HPDE6-E6E7 (cell line): ENCODE measurements at regions not wholly inside any gene's neighbourhood (a gene's known extent, or its start where the extent isn't known, plus 50 kb on each side); places are given as distances from the start of the nearest gene placed in this dataset.

Experiments
- DNase-seq: peaks from one replicate; pipeline ENCODE4 v3.0.0; 2011; ENCODE audit warnings: missing footprints; ENCODE audit errors: extremely low spot score

DNA sequence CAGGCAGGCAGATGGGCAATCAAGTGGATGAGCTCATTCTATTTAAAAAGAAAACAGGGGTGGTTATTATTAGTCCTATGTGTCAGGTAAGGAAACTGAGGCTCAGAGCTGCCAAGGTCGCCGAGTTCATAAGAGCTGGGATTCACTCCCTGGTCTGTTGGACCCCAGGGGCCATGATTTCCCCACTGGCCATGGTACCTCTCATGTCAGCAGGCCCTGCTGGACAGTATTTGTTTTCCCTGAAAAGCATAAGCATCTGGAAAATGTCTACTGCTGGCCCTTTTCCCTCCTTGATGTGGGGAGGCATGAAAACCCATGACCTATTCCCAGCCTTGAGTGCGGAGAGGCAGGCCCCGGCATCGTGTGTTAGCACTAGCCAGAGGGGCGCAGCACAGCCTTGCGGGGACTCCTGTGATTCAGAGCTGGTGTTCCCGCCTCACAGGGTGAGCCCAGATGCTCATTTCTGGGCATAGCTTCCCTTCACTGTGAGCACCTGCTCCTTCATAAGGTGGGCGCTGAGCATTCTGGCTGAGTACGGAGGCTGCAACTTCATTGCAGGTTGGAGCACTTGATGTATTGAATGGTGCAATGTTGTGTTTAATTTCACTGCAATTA, 617.5 kb downstream of the PTPRU start:
- DNase-seq, result no peak

DNA sequence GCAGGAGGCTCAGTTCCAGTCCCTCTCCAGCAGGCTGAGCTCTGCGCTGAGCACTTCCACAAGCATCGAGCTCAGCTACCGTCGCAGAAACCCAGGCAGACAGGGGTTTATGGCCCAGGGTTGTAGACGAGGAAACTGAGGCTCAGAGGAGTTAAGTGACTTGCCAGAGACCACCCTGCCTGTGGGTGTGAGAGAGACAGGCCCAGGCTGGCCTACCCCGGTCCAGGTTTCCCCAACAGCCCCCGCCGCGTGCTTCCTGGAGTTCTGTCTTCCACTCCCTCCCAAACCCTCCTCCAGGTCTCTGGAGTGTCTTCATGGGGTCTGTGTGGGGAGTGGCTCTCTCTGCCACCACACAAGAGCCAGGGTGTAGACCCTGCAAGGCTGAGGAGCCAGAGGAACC, 615.9 kb downstream of the PTPRU start:
- DNase-seq, result no peak

DNA sequence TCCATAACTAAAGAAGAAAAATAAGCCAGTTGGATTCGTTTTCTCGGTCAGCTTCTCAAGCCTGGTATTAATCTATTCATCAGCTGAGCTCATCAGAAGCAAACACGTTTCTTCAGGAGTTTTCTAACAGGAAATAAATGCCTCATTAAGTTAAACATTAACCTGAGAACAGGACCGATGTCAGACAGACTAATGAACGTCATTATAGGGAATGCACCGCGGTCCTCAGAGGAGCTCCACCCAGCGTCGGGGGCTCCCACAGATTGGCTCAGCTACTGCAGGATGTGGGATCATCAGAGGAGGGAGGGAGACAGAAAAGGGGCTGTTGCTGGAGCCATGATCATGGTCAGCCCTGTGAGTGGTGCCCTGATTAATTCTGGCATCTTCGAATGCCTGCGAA, 615.4 kb downstream of the PTPRU start:
- DNase-seq, result no peak

DNA sequence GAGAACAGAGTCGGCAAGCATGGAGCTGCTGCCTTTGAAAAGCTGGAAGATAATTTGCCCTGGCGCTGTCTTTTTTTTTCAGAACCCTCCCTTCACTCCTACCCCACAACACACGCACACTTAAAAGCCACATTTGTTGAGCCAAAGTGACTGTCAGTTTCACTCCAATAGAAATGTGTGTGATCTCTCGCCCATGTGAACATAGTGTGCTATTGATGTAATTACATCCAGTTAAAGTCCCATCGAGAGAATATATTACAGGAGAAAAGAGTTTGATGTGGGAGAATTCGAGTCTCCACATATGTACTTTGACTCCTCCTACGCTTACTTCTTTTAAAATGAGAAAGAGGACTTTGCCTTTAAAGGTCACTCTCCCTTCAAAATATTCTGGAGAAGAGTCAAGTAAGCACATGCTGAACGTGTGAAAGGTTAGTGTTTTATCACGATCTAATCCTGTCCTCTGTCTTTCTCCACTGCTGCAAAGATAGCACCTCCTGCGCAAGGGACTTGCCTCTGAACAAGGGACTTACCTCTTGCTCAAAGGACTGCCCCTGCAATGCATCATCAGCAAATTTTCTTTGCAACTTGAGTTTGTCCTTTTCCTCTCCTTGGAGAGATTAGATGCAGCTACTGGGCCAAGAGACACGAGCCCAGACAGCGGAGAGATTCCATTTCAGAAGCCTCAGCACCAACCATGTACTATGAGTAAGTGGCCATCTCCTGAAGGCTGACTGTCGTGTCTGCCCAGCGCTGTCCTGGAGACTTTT, 613.9 kb downstream of the PTPRU start:
- DNase-seq, result no peak

DNA sequence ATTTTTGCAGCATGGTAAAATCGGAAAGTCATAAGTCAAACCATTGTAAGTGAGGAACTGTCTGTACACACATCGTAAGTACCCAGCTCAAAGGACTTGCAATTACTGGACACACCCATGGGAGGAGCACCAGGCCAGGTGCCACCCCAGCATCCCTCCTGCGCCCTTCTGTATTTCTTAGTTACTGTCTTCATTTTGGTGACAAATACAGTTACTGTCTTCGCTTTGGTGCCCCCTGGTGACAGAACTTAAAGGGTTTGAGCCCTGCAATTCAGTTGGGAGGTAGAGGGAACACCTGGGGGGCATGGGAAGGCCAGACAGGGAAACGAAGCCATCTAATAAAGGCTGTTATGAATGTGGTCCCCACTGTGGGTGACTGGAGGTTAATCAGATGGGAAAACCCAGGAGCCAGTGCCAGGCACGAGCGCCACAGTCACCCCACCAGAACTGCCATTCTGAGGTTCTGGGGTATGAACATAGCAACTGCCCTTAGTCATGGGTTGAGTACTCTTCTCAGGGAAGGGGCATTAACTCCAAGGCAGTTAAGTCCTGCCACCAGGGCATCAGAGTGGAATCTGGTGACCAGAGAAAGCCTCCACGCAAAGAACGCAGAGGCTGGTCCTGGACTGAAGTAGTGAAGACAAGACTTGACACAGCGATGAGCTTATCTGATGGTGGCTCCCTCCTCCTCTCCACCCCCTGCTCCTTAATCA, 612.9 kb downstream of the PTPRU start:
- peak; percentile 10 for DNase-seq

DNA sequence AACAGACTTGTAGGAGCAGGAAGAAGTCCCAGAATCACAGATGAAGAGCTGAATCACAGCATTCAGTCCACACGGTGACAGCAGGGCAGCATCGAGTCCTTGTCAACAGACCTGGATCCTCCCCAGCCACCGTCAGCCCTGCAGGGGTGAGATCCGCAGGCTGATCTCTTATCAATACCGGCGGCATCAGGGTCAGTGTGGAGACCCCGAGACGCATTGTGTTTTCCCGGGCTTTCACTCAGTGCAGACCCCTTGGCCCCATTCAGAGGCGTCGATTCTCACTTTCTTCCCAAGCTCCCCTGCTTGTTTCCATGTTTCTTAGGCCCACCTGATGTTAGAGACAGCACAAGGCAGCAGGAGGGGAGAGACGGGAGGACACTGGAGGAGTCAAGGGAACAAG, 609.6 kb downstream of the PTPRU start:
- DNase-seq, result no peak

DNA sequence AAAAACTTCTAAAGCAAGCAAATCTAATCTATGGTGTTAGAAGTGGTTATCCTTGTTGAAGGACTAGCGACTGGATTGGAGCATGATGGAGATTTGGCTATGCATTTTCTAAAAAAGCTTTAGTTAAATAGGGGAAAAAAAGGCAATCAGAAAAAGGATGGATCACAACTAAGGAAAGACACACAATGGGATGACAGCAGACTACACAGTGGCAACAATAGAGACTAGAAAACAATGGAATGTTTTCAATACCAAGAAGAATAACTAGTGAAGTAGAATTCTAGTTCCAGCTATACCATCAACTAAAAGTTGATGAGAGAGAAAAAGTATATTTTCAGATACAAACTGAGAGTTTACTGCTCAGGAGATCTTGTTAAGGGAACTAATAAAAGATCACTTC, 605.8 kb downstream of the PTPRU start:
- no peak for DNase-seq

DNA sequence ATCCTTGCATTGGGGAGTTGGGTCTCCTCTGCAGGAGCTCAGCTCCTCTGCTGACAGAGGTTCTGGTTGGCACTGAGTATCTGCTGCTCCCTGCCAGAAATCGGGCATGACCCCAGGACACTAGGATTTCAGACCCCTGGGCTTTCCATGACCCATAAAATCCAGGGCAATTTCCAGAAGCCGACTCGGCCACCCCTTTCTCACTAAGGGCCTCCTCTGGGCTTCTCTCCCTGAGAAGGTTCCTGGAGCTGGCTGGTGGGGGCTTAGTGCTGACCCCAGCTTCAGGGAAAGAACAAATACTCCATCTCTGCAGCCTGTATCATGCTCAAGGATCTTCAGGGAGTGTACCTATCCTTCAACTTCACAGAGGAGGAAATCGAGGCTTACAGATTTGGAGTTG, 603.4 kb downstream of the PTPRU start:
- DNase-seq, result no peak

DNA sequence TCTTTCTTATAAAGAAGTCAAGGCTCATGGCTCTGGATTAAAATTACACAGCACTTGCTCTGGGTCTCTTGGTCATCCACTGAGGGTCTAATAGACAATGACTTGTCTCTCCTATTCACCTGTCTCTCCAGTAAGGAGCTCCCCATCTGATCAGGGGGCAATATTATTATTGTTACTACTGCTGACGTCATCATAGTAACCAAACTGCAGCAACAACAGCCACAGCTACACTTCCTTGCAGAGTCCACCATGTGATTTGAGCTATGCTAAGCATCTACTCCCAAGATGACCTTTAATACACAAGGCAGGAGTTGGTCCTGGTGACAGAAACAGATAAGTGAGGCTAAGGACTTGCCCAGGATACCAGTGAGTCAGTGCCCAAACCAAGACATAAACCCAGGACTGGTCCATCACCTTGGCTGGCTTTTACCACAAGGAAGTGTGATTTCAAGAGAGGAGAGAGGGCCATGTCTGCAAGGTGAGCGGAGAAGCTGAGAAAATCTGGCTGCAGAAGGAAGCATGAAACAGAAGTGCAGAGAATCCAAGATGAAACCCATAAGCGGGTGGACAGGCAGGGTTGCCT, 602.5 kb downstream of the PTPRU start:
- DNase-seq, result no peak

DNA sequence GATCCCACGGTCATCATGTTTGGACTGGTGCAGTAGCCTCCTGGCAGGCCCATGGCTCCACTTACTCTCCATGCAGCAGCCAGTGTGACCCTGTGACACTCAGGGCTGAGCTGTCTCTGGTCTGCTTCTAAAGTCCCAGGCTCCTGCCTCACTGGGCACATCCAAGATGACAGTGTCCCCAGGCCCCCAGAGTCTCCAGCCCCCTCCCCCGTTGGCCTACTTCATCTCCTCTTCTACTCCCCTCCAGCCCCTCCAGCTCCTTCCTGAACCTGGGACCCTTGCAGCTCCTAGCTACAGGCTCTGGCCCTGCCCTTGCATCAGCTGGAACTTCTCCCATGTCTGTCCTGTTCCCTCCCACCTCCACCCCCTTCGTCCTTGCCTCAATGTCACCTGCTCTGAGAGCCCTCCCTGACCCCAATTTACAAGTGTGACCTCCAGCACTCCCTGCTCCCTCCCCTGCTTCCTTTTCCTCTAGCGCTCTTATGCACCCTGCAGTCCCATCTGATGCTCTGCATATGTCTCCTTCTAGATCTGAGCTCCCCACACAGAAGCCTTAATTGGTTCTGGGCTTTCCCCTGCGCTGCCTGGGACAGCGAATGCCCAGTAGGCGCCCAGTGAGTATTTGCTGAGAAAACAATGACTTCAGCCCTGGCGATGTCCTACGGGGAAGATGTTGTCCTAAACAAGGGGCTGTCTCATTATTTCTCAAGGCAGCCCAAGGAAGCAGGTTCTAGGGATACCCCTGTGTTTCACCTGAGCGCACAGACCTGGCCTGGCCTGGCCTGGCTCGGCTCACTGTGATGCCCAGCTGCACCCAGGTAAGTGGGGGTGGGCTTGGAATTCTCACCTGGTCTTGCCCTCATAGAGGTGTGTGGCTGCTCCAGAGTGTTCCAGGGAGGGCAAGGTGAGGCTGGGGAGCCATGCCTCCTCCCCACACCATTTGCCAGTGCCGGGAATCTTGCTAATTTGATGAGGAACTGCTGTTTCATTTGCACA, 600.6 kb downstream of the PTPRU start:
- no peak for DNase-seq

DNA sequence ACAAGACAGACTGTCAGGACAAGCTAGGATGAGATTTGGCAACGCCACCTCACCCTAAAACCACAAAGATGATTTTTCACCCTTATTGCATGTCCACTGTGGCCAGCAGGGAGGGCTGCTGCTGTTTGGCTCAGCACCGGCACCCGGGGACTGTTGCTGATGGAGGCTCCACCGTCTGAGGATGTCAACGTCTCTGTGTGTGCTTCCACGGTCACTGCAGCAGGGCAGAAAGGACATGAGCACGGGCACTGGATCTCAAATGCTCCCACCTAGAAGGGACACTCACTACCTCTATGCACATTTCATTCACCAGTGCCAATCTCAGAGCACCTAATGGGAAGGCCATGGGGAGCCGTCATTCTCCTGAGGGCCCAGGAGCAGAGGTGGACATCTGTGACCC, 599.6 kb downstream of the PTPRU start:
- no peak for DNase-seq

DNA sequence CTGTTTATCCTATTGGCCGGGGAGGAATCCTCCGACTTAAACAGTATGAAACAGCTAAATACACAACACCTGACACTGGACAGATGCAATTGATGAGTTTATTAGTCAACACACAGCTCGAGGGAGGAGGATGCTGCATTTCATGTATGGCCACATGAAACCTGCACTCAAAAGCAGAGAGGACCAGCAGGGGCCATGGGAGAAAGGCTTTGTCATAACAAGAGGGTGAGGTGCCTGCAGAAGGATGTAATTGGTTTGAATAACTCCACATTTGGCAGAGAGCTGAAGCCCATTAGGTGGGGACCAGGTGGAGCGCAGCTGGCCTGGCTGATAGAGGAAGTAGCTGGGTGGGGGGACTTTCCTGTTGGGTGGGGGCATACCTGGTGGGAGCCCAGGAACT, 599.1 kb downstream of the PTPRU start:
- DNase-seq, result no peak

DNA sequence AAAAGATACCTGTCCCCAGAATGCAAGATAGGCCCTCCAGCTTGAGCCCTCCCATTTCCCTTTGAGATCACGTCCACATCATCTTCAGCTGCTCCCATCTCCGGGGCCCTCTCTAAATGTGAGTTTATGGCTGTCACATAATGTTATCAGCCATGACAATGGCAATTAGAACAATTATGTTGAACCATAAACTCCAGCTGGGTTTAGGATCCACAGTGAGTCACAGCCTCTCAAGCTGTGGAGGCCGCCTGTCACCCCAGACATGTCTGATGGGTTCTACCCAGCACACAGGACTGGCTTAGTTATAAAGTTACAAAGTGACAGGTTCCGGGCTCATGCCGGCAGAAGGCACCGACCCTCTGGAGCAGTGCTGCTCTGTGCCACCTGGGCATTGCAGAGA, 597.3 kb downstream of the PTPRU start:
- DNase-seq, result no peak

DNA sequence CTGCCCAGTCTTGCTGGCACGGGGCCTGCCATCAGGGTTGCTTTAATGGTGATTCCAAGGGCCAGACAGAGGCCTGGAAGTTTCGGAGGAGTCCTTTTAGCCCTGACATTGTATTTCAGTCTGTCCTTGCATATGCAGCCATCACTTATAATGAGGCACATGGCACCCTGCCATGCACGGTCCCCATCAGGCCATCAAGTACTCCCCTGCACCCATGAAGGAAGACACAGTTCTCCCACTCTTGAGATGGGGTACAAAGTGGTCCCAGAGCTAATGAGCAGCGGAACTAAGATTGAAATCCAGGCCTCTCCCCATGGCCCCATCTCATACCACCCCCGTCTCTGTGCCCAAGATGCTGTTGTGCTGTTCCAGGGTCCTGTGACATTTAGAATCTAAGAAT, 596.6 kb downstream of the PTPRU start:
- no peak for DNase-seq

DNA sequence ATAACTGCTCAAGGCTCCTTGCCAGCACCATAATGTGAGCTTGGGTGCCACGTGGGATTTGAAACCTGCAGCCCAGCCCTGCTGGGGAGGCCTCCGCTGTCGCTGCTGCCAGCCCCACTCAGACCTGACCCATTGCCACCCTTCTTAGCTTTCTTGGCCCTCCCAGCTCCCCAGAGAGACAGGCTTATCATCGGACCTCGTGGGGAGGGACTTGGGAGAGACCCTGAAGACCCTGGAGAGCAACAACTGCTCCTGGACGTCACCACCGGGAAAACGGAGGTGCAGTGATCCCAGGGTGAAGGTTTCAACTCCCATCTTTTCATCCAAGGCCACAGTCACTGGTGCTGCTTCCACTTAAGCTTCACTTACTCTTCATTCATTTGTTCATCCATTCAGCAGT, 596.1 kb downstream of the PTPRU start:
- DNase-seq, result no peak

DNA sequence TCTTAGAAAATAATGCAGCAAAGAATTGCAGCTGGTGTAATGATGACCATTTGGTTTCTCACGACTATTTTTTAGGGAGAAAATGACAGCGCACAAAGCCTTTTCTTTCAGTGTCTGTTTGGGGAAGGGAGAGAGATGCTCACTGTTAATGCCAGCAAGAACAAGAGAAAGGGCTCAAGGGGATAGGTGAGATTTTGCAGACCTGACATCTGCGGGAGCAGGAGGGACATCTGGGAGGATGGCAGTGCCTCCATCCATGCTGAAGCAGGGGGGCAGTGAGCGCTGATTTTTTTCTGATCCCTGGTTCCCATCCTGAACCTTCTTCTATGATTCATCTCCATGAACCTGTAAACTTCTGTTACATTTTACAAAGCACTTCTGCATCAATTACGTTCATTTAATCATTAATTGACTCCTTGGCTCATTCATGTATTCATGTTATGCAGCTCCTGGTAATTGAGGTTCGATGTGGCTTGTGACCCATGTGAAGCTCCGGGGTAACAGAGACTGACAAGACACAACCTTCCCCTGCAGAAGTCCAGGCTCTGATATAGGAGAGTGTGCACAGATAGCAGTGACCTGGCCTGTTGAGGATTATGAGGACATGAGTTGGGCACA, 595.3 kb downstream of the PTPRU start:
- no peak for DNase-seq

DNA sequence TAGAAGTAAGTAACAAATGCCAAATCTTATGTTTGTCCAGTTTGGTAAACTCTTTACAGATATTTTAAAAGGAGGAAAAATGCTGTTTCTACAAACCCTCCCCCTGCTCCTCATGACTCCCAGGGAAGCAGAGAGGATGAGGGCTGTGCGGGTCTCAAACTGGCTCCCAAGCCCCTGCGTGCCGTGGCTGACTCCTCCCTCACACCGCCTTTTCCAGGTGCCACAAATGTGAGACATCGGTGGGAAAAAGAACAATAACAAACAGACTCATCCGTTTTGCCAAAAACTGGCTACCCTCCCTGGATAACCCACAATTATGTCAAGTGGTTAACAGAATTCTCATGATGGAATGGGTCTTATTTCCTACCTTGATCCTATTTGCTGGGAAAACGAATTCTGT, 594.6 kb downstream of the PTPRU start:
- DNase-seq, result no peak

DNA sequence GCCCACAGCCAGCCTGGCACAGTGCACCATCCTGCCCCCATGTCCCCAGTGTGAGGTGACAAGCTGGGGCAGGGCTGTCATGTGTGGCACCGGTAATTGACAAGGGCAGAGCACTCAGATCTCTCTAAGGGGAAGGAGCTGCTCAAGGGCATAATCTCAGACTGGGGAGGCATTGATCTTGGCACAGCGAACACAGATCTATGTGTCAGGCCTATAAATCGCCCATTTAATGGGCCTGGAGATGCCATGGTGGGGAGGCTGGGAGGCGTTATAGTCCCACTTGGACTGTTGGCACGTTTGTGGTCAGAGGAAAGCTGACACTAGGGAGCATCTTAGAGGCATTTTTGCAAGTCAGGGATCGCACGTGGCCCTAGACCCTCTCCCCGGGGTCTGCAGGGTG, 594.1 kb downstream of the PTPRU start:
- no peak for DNase-seq

DNA sequence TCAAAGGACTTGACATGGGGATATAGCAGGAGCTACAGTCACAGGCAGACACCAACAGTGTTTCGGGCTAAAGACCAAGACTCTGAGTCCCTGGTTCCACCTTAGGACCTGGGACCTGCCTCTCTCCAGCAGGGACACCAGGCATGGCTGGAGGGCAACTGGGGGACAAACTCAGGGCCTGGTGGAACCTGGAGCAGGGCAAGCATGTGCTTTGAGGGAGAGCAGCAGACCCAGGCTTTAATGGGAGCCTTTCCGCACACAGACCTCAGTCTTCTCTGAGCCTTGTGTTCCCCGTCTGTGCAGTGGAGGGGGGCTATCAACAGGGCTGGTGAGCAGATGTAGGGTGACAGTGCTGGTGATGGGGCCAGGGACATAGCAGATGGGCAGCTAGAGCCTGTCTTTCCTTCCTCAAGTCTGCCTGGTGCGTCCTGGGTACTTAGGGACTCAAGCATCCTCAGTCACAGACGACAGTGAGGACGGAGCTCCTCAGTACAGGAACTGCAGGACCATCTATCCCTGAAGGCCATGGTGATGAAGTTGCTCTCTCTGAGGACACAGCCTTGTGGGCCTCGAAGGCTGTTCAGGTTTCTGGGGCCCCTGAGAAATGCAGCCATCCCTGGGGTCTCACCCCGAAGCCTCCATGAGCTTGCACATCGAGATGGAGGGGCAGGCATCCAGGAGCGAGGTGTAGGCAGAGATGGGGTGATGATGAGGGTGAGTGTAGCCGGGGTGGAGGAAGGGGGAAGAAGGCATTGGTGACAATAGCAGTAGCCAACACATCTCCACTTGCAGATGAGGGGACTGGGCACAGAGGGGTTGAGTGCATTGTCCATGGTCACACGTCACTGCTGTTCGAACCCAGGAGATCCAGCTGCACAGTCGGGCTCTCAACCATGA, 593.4 kb downstream of the PTPRU start:
- DNase-seq, result no peak
